T-helper 1 cell treated with Interleukin-12 subunit alpha and Interleukin-12 subunit beta and Interleukin-4 antibody, amounts not matched to agents 30 ng/mL and 1 ng/mL, for 36 hours (primary cell): ENCODE measurements at regions not wholly inside any gene's neighbourhood (a gene's known extent, or its start where the extent isn't known, plus 50 kb on each side); places are given as distances from the start of the nearest gene placed in this dataset.
"Not testable (repeated sequence)": the region's sequence is repeated elsewhere in the genome, so short reads cannot be mapped to it uniquely, and the experiment has no call there.

Experiments
- intact Hi-C: fragments of 100-400 bp; cut with micrococcal nuclease; formaldehyde crosslinking; loops from one replicate; pipeline ENCODE4 v1.15.1; 2024

GRCh38 chr3:20302766-20303165 is 116.8 kb upstream of the SGO1 start:
- intact Hi-C loops, result no loop called here

- intact Hi-C loops, result no loop called here
These were observed 102.0 kb upstream of the SGO1 start for GRCh38 chr3:20288050-20288449.

DNA sequence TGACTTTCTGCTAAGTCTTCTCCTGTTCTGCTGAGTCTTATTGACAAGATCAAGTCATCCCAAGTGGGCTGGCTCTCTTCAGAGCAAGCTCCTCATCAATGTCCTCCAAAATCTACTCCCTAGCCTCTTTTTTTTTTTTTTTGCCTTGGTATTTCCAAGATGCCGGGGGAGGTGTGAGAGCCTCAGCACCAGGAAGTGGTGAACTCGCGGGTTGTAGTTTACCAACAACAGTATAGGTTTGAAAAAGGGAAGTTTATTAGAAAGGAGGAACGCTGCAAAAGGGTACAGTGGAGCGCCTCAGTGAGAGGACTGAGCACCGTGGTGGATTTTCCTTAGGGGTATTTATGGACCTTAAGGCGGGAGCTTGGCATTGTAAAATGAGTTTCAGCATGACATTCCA is 94.3 kb upstream of the SGO1 start:
- intact Hi-C loops, result no loop called here

- intact Hi-C loops, result not testable (repeated sequence)
These were observed 80.0 kb upstream of the SGO1 start for GRCh38 chr3:20265977-20266376.

- intact Hi-C loops, result no loop called here
These were observed 79.0 kb upstream of the SGO1 start for GRCh38 chr3:20264900-20265567.

DNA sequence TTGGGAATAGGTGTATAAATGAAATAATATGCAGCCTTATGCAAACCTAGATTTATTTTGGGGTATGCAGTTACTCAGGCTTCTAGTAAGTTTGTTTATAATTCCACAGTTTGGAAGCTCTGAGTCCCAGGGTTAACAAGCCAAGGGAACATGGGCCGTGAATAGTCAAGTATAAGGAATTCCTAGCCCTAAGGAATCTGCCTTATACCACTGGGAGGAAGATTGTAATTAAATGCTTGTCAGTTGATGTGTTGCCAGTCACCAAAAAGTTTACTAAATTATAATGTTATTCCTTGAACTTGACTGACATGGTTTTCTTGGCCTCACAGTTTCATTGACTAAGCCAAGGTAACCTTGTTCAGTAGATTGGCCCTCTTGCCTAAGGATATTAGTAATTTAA is 72.4 kb upstream of the SGO1 start:
- intact Hi-C loops, result no loop called here

DNA sequence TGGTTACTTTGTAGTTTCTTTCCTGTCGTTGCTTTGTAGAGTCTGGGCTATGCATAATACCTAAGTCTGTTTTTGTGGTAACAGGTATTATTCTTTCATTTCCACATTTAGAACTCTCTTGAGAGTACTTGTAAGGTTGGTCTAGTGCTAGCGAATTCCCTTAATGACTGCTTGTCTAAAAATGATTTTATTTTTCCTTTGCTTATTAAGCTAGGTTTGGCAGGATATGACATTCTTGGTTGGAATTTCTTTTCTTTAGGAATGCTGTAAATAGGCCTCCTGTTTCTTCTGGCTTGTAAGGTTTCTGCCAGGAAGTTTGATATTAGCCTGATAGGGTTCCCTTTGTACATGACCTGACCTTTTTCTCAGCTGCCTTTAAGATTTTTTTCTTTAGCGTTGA is 70.1 kb upstream of the SGO1 start:
- intact Hi-C loops, result no loop called here

GRCh38 chr3:20254268-20255117 is 68.5 kb upstream of the SGO1 start:
- intact Hi-C loops, result no loop called here

GRCh38 chr3:20250786-20251185 is 64.8 kb upstream of the SGO1 start:
- intact Hi-C loops, result no loop called here

GRCh38 chr3:20250314-20250713 is 64.3 kb upstream of the SGO1 start:
- intact Hi-C loops, result no loop called here

- intact Hi-C loops, result no loop called here
These were observed 60.7 kb upstream of the SGO1 start for GRCh38 chr3:20246662-20247061.

- intact Hi-C loops, result no loop called here
These were observed 59.8 kb upstream of the SGO1 start for GRCh38 chr3:20245781-20246180.

- intact Hi-C loops, result no loop called here
These were observed 54.3 kb upstream of the SGO1 start for GRCh38 chr3:20240154-20240883.

- intact Hi-C loops, result not testable (repeated sequence)
These were observed 52.2 kb upstream of the SGO1 start for GRCh38 chr3:20238199-20238598.

DNA sequence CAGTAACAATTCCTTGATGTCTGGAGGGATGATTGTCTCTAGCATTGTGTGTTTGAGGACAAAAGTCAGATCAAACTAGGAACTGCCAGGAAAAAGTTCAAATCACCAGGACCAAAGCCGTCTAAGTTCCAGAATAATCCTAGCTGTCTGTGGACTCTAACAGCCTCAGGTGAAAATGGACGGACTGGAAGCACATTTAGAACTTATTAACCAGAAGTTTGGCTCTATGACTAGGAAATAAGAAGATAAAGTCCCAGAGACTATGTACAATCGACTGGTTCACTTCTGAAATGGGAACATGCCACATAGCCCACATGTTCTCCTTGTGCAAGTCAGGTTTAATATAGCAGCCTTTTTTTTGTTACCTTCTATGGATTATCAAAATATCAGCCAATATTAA is 50.6 kb upstream of the SGO1 start:
- intact Hi-C loops, result no loop called here
